EL (cell line): ENCODE measurements at regions not wholly inside any gene's neighbourhood (a gene's known extent, or its start where the extent isn't known, plus 50 kb on each side); places are given as distances from the start of the nearest gene placed in this dataset.
"Not testable (repeated sequence)": the region's sequence is repeated elsewhere in the genome, so short reads cannot be mapped to it uniquely, and the experiment has no call there.

Experiments used
- DNase-seq: peaks from one replicate; pipeline ENCODE4 v3.0.0-alpha.2; 2016

DNA sequence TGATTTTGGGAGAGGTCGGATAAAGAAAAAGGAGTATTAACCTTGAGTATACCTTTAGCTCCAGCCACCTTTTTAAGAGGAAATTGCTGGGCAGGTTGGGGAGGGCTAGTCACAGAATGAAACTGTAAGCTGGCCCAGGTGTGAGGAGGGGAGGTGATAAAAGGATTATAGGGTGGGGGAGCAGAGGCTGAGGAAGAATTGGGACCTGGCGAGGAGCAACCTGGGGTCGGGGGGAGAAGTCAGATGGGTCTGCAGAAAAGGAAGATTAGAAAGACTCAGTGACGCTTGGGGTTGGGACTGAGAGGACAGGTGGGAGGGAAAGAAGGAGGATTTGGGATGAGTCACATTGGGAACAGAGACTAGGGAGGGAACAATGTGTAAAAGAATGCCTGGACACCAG lies 1548.5 kb upstream of the WWC1 start:
- DNase-seq = not testable (repeated sequence)

DNA sequence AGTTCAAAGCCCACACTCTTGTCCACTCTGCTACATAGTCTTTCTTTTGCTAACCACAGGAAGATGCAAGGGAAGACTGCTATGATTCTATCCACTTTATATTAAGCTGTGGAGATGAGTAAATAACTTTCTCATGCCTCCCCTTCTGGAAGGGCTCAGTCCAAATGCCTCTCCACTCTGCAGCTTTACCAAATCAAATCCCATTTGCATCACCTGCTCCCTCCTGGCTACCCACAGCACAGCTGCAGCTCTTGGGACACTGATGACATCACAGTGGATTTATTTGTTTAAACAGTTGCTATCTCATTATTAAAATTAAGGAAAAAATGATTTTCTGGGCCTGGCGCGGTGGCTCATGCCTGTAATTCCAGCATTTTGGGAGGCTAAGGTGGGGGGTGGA lies 1544.9 kb upstream of the WWC1 start:
- DNase-seq = no peak

DNA sequence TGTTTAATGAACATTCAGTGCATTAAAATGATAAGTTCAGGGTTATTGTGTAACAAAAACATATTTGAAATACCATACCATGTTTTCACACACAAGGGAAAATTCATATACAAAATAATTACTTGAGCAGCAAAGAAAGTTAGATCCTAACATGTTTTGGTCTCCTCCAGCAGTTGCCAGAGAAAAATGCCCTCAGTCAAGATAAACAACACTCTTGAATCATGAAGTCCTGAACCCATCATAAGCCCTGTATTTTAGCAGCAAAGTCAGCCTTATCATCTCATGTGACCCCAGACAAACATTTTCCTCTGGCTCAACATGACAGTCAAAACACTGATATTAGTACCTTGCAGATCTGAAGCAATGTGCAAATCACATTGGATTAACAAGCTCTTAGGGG lies 1541.1 kb upstream of the WWC1 start:
- no peak for DNase-seq

DNA sequence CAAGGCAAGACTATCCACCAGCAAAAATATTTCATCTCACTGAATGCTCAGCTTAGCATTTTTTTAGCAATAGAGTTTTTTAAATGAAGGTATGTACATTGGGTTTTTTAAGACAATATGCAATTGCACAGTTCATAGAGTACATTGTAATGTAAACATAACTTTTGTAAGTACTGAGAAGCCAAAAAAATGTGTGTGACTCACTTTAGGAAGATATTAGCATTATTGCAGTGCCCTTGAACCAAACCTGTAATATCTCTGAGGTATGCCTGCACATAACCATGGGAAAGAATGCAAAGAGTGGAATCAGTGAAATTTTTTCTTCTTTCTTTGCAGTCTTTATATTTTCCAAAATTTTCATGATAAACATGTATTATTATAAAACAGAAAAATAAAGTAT lies 1533.3 kb upstream of the WWC1 start:
- DNase-seq = no peak

DNA sequence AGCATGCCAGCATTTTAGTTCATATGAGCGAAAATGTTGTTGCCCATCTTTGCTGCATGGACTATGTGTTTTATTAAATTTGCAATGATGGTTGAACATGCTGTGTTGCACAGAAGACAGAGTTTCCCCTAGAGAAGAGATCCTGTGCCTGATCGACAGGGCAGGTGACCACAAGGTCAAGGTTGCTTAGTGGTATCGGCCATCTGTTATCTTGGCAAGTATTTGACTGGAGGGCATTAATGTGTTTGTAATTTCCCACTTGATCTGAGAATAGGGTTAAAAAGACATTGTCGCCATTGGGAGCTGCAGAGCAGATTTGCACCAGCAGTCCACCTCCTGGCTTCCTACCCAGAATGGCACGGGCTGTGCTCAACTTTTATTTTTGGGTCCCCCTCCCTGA lies 1523.6 kb upstream of the WWC1 start:
- DNase-seq = no peak

DNA sequence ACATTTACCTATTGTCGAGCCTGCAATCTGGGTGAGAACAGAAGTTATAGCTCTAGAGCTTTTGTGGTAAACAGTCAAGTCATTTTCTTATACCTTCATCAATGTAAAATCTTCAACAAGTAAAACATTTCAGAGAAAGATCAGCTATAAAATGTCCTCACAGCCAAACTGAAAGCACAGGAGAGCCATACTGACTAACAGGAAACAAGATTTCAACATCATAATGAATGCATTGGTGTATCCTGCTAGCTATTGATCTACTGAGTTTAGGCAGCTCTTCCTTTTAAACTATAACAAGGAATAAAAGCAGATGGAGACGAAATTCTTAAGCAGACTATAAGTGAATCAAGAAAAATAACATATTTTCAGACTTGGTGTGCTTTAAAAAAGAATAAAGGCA lies 1522.9 kb upstream of the WWC1 start:
- no peak for DNase-seq

DNA sequence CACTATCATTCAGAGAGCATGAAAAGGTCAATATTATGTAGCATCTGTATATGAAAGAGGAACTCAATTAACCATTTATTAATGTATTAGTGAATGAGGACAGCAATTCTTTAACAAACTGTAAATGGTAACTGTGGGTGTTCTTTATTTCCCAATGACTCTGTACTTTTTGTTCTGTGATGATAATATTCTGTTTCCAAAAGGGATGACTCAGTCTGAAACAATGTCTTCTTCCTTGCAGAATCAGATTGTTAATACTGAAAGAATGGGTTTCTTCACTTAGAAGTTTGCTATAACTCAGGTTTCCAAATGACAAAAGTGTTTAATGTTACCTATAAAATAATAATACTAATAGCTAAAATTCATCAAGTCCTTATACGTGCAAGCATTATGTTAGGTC lies 1518.7 kb upstream of the WWC1 start:
- DNase-seq = no peak

DNA sequence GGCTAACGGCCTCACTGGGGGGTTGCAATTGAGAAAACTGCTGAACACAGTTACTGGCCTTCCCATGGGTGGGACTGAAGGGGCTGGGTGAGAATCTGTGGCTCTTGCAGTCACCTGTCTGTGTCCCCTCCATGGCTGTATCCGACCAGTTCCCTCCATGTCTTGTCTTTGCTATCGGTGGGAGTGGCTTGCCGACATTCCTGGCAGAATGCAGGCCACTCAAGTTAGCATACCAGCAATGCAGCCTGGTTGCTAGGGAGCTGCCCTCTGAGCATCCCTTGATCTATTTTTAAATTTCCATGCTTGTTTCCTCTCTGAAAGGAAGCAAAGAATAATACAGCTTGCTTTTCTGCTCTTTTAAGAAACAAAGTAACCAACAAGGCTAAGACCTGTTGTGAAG lies 1509.7 kb upstream of the WWC1 start:
- DNase-seq = no peak

DNA sequence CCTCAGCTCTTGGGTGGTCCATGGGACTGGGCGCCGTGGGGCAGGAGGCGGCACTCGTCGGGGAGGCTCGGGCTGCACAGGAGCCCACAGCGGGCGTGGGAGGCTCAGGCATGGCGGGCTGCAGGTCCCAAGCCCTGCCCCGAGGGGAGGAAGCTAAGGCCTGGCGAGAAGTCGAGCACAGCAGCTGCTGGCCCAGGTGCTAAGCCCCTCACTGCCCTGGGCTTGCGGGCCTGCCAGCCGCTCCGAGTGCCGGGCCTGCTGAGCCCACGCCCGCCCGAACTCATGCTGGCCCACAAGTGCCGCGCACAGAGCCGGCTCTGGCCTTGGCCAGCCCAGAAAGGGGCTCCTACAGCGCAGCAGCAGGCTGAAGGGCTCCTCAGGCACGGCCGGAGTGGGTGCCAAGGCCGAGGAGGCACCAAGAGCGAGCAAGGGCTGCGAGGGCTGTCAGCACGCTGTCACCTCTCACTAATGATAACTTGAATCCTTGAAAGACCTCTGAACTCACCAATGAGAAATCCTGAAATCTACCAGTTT lies 1506.8 kb upstream of the WWC1 start:
- DNase-seq = no peak

DNA sequence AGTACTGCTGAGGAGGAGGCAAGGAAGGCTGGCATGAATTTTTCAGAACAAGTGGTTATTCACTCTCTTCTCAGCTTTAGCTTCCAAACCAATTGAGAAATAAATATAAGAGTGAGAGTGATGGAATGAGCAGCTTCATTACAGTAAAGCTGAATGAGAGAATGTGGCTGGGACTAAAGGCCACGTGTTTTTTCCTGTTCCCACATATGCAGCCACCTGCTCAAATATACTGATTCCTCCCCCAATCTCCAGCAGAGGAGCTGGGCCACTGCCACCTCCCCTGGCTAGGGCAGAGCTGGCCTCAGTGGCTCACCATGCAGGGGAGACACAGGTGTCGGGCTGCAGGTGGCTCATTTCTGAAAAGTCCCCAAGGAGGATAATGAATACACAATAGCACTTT lies 1505.3 kb upstream of the WWC1 start:
- DNase-seq = no peak

DNA sequence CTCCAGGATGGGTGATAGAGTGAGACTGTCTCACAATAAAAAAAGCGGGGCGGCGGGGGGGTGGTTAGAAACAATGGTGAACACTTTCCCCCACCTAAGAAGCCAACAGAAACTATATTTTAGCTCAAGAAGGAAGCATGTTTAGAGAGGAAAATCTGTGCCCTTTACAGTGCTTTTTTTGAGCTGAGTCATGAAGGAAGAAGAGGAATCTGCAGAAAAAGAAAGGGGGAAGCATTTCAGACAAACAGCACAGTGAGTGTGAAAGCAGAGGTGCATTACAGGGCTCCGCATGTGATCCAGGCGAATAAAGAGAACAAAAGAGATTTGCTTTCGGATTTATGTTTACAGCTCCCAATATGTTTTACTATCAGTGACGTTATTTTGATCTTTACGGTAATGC lies 1504.6 kb upstream of the WWC1 start:
- DNase-seq = no peak

DNA sequence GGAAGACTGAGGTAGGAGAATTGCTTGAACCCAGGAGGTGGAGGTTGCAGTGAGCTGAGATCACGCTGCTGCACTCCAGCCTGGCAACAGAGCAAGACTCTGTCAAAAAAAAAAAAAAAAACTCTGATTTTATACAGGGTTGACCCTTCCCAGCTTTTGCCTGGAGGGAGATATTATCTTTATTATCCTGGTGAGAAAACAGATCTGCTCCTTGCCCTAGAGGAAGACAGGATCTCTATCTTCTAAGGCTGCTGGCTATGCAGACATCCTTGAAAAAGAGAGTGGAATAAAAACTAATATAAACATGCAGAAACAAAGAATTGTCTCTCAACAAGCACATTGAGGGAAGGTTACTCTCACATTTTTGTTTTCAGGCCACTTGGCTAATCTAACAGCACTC lies 1503.4 kb upstream of the WWC1 start:
- no peak for DNase-seq

DNA sequence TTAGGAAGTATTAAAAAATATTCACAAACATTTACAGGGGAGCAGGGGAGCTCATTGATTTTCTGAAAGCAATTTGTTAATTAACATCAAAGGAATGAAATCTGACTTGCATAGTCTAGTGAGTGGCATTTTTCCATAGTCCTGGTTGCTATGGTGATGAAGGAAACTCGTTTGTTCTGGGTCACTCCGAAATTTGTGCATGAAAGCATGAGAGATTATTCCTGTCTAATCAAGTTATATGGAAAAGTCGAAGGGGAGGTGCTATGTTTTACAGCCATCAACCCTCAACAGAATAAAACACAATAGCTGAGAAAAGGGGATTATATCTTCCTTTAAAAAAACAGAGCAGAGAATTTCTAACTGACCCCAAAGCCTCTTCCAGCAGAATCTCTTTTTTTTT lies 1495.7 kb upstream of the WWC1 start:
- DNase-seq = no peak

DNA sequence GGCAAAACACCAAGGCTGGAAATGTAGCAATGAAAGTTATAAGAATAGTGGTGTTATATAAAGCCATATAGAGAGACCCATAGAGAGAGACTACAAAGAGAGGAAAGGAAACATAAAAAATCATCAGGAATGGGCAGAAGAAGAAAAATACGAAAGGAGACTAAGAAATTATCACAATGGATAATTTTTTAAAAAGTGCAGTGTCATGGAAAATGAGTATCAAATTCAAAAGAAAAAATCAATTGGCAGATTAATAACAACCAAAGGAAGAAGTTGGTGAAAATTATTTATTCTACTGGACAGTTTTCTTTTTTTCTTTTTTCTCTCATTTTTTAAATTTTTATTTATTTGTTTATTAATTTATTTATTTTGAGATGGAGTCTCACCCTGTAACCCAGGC lies 1488.4 kb upstream of the WWC1 start:
- DNase-seq = no peak

DNA sequence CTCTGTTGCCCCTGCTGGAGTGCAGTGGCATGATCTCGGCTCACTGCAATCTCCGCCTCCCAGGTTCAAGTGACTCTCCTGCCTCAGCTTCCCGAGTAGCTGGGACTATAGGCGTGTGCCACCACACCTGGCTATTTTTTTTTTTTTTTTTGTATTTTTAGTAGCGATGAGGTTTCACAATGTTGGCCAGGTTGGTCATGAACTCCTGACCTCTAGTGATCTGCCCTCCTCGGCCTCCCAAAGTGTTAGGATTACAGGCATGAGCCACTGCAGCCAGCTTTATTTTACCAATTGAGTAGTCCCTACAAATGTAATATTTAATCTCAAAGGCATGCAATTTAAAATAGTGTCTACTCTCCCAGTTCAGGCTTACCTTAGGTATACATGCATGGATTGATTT lies 1487.2 kb upstream of the WWC1 start:
- not testable (repeated sequence) for DNase-seq

DNA sequence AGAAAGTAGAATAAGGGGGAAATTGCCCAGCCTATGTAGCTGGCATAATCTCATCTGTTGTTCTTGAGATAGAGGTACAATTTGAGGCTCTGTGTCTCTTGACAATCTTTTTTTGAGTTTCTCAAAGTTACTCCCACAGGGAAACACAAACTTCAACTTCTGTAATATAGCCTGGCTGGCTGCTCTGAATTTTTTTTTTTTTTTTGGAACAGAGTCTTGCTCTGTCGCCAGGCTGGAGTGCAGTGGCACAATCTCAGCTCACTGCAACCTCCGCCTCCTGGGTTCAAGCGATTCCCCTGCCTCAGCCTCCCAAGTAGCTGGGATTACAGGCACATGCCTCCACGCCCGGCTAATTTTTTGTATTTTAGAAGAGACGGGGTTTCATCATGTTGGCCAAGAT lies 1486.8 kb upstream of the WWC1 start:
- DNase-seq = not testable (repeated sequence)

DNA sequence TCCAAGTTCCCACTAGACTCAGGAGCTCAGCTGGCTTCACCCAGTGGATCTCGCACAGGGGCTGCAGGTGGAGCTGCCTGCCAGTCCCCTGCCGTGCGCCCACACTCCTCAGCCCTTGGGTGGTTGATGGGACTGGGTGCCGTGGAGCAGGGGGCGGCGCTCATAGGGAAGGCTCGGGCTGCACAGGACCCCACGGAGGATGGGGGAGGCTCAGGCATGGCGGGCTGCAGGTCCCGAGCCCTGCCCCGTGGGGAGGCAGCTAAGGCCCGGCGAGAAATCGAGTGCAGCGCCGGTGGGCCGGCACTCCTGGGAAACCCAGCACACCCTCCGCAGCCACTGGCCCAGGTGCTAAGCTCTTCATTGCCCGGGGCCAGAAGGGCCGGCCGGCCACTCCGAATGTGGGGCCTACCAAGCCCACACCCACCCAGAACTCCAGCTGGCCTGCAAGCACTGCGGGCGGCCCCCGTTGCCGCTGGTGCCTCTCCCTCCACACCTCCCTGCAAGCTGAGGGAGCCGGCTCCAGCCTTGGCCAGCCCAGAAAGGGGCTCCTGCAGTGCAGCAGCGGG lies 1481.3 kb upstream of the WWC1 start:
- DNase-seq = not testable (repeated sequence)

DNA sequence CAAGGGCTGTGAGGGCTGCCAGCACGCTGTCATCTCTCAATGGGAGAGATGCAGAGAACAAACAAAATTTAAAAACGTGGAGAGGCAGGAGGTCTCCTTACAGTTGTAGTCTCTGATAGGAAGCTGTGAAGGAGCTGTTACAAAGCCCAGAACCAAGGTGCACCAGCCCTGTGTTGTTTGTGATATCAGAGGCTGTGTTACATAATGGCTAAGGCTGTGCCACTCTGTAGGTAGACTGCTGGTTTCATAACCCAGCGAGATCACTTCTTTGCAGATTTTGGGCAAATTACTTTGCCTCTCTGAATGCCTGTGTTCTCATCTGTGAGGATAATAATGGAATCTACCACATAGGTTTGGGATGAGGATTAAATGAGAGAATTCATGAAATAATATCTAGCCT lies 1480.7 kb upstream of the WWC1 start:
- no peak for DNase-seq

DNA sequence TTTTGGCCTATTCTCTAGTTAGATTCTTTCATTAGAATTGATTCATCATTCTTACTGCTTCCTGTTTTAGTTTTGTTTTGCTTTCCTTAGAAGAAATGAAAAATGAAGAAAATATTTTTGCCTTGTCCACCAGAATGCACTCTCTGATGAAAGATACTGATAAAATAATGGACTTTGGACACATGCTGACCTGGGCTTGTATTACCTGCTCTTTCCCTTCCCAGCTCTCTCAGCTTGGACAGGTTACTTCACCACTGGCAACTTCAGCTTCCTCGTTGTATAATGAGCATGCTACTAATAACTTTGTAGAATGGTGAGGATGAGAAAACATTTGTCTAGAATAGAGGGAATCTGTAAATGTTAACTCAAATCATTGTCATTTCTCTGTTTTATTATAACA lies 1468.1 kb upstream of the WWC1 start:
- no peak for DNase-seq

DNA sequence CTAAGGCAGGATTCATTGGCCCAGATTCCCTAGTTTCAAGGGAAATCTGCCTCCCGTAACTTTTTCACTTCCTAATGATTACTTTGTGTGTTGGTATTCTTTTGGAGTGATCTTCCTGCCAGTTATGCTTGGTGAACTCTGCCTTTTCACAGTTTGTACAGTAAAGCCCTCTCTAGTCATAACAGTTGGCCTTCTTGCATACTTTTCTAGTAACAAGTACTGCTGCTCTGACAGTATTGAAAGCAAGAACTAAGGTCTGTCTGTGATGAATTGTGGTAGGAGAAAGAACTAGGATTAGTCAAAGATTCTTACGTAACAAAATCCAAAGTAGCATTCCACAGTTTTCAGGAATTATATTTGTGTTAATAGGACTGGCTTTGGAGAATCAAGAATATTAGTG lies 1457.2 kb upstream of the WWC1 start:
- DNase-seq = no peak

DNA sequence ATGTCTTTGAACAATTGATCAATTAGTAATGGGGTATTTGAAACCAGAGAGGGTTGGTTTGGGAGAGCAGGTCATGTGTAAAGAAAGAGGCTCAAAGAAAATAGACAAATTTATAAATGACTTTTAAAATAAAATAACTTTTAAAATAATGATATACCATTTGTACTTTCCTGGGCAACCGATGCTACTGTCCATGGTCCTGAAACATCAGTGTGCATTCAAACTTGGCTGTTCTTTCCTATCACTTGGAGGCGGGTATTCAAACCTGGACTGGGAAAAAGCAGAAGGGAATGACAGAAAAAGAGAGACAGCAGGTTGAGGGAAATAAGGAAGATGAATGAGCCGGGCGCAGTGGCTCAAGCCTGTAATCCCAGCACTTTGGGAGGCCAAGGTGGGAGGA lies 1446.4 kb upstream of the WWC1 start:
- DNase-seq = no peak

DNA sequence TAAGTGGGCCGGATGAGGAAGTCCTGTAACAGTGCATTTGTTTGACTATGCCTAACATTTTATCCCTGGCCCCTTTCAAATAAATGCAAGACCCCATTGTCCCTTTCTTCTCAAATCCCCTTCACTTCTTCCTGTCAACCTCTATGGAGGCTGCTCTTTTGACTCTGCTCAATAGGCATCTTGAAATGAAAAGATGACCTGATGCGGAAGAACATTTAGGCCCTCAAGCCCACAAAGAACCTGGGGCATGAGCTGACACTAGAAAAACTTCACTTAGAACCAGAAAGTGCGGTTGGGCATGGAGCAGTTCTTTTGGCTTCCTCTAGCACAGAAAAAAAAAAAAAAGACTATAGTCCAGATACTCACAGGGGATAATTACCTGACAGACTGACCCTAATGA lies 1434.7 kb upstream of the WWC1 start:
- DNase-seq = no peak

DNA sequence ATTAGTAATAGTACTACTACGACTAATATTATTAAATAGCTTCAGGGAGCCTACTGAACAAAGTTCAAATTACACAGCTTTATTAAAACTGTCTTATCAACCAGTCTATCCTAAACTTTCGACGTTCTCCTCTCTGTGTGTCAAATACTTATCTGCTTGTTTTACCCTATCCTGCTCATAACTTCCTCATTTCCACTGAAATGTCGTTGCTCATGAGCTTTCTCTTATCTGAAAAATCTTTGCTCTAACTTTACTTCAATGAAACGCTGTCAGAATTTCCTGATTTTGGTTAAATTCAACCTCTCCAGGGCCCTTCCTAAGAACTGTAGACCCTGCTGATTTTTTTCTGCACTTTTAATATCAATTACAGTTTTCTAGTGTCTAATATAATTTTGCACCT lies 1431.0 kb upstream of the WWC1 start:
- no peak for DNase-seq

DNA sequence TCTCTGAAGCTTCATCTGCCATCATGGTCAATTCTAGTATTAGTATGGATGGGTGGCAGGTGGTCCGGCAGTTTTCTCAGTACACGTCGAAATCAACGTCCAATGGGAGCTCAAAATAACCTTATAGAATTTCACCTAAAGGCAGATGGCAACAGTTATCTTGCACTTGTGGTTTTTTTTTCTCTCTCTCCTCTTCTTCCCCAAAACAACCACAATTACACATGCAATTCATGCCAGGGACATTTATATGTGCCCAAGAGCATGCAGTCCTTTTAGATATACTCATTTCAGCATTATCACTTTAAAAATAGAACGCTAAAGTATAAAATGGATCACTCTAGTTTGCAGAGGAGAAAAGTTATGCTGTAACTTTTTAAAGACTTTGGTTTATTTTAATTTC lies 1428.9 kb upstream of the WWC1 start:
- no peak for DNase-seq

DNA sequence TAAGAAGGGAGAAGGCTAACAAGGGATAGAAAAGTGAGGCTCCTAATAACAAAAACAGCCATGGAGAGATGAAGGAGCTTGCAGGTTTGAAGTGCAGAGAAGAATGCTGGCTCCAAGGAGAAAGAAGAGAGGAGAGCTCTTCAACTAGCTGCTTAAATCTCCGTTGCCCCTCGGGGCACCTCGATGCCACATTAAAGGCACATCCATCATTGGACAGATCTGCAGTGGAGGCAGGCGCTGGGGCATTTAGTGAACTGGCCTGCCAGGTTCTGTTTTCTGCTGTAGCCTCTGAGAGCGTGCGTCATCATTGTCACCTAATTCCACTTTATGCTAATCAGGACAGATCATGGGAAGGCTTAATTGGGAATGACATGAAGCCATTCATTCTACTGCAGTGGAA lies 1426.2 kb upstream of the WWC1 start:
- no peak for DNase-seq

DNA sequence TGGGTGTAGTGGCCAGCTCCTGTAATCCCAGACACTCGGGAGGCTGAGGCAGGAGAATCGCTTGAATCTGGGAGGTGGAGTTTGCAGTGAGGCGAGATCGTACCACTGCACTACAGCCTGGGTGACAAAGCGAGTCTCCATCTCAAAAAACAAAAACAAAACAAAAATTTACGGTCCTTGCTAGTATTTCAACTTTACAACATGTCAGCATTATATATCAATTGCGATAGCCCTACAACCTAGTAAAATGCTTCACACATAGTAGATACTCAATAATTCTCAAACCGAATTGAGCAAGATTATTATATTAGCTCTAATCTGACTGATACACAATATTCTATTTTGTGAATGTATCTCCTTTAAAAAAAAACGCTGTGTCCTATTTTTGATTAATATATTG lies 1411.0 kb upstream of the WWC1 start:
- no peak for DNase-seq
